ENCODE measurements at regions not wholly inside any gene's neighbourhood (a gene's known extent, or its start where the extent isn't known, plus 50 kb on each side); places are given as distances from the start of the nearest gene placed in this dataset.

GRCh38 chr1:4367230-4367777, 287.1 kb upstream of the AJAP1 start:
- TF ChIP-seq, protein P1, sequence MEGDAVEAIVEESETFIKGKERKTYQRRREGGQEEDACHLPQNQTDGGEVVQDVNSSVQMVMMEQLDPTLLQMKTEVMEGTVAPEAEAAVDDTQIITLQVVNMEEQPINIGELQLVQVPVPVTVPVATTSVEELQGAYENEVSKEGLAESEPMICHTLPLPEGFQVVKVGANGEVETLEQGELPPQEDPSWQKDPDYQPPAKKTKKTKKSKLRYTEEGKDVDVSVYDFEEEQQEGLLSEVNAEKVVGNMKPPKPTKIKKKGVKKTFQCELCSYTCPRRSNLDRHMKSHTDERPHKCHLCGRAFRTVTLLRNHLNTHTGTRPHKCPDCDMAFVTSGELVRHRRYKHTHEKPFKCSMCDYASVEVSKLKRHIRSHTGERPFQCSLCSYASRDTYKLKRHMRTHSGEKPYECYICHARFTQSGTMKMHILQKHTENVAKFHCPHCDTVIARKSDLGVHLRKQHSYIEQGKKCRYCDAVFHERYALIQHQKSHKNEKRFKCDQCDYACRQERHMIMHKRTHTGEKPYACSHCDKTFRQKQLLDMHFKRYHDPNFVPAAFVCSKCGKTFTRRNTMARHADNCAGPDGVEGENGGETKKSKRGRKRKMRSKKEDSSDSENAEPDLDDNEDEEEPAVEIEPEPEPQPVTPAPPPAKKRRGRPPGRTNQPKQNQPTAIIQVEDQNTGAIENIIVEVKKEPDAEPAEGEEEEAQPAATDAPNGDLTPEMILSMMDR (IDR thresholded peaks at IDR 0.05), result no peak
- TF ChIP-seq POLR2AphosphoS5 (IDR thresholded peaks at IDR 0.05), result no peak
